Caco-2 (cell line): ENCODE measurements at regions not wholly inside any gene's neighbourhood (a gene's known extent, or its start where the extent isn't known, plus 50 kb on each side); places are given as distances from the start of the nearest gene placed in this dataset.
"Not testable (repeated sequence)": the region's sequence is repeated elsewhere in the genome, so short reads cannot be mapped to it uniquely, and the experiment has no call there.

Experiments
- BruUV-seq: library from RNA; stranded (reverse); fragments of 400-500 nt; replicated peaks from 2 replicates; lab custom pipeline; 2021; lab: Mats Ljungman, UMichigan
- CTCF ChIA-PET: fragments of 300-600 bp; sonication (Branson Sonifier 250); formaldehyde crosslinking; loops from one replicate; lab custom pipeline; 2022; ENCODE audit warnings: antibody characterized with exemption; lab: Charles Lee
- POLR2A ChIA-PET: fragments of 300-600 bp; sonication (Branson Sonifier 250); formaldehyde crosslinking; loops from one replicate; lab custom pipeline; 2022; ENCODE audit warnings: antibody characterized with exemption; lab: Charles Lee
- DNase-seq, 2 experiments: peaks; one replicate each; pipeline versions ENCODE4 v3.0.0 to v3.0.0-alpha.2; 2020 to 2022
- H3K27me3 ChIP-seq: replicated peaks from 2 replicates; pipeline ENCODE4 v1.6.0; 2011; ENCODE audit warnings: low read length; ENCODE audit not compliant: control insufficient read depth, insufficient read depth
- H3K36me3 ChIP-seq: 2 replicates; pipeline ENCODE4 v1.5.1; 2011; ENCODE audit warnings: low read length; ENCODE audit not compliant: control insufficient read depth, insufficient read depth
- H3K4me1 ChIP-seq: fragments of 250-450 bp; sonication (Bioruptor Pico); 2 replicates; pipeline ENCODE4 v1.5.1; 2020; ENCODE audit warnings: mild to moderate bottlenecking
- H3K4me3 ChIP-seq: 2 replicates; pipeline ENCODE4 v1.5.1; 2011; ENCODE audit warnings: low read depth, mild to moderate bottlenecking, control low read depth, low read length
- H3K9me3 ChIP-seq: fragments of 250-450 bp; sonication (Bioruptor Pico); 2 replicates; pipeline ENCODE4 v1.5.1; 2020; ENCODE audit warnings: mild to moderate bottlenecking, moderate library complexity
- H3K27ac Mint-ChIP-seq: one replicate; pipeline ENCODE4 v1.8.0; 2022; ENCODE audit warnings: mixed read lengths; ENCODE audit not compliant: unreplicated experiment
- H3K27me3 Mint-ChIP-seq: one replicate; pipeline ENCODE4 v1.8.0; 2022; ENCODE audit warnings: mixed read lengths; ENCODE audit not compliant: insufficient read depth, unreplicated experiment
- H3K36me3 Mint-ChIP-seq: one replicate; pipeline ENCODE4 v1.8.0; 2022; ENCODE audit warnings: mild to moderate bottlenecking, mixed read lengths; ENCODE audit not compliant: insufficient read depth, unreplicated experiment
- H3K4me1 Mint-ChIP-seq: one replicate; pipeline ENCODE4 v1.8.0; 2022; ENCODE audit warnings: low read depth, mixed read lengths; ENCODE audit not compliant: unreplicated experiment
- H3K4me3 Mint-ChIP-seq: one replicate; pipeline ENCODE4 v1.8.0; 2022; ENCODE audit warnings: mild to moderate bottlenecking, moderate library complexity, mixed read lengths; ENCODE audit not compliant: unreplicated experiment
- H3K9me3 Mint-ChIP-seq: one replicate; pipeline ENCODE4 v1.8.0; 2022; ENCODE audit warnings: mixed read lengths; ENCODE audit not compliant: unreplicated experiment
- intact Hi-C: fragments of 100-400 bp; cut with micrococcal nuclease; formaldehyde crosslinking; loops from one replicate; pipeline ENCODE4 v1.10.0; 2022; ENCODE audit not compliant: unreplicated experiment
- TF ChIP-seq, protein P1 (sequence below), 2 experiments: fragments of 200-600 bp in 1 of 2; IDR thresholded peaks; 1 replicate in 1 of 2; 2 replicates in 1 of 2; pipeline versions ENCODE4 v1.5.1 to v1.8.0; 2011 to 2022; ENCODE audit warnings: antibody characterized with exemption in 1 of 2, control low read depth in 1 of 2, inconsistent platforms in 1 of 2, low read depth in 1 of 2, low read length in 1 of 2, mild to moderate bottlenecking in 1 of 2, moderate library complexity in 1 of 2; ENCODE audit not compliant: insufficient read depth in 1 of 2, severe bottlenecking in 1 of 2, unreplicated experiment in 1 of 2

DNA sequence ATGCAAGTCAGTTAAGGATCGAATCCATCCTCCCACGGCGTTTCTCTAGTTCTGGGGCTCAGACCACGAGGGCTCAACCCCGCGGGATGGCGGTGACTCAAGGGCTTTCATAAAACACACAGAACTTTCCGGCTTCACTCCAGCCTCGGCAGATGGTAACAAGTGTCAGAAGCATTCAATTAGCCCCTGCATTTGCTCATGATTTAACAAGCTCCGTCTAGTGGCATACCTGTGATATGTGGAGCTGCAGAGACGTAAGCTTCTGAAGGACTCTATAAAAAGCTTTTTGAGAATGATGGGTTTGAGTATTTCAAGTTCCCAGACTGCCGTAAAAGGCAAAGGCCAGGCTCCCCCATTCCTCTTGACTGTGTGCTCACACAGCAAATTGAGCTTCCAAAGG, 91.3 kb upstream of the SEC14L1 start:
- H3K4me1 ChIP-seq, result no peaks in the 10 kb centered on the region
- BruUV-seq, result no TSS peak
- Mint-ChIP-seq H3K36me3 (no peaks in the 10 kb centered on the region), H3K9me3 (no peaks in the 10 kb centered on the region), H3K4me1 (no peaks in the 10 kb centered on the region), H3K27me3 (no peaks in the 10 kb centered on the region), H3K4me3 (no peak overlapping the region), H3K27ac (no peak overlapping the region)
- H3K27me3 ChIP-seq, result no peaks in the 10 kb centered on the region
- DNase-seq, result no peak
- CTCF ChIA-PET, result interaction anchor here (0.5 to 1.1 kb wide), 6 partner anchors 13 to 368 kb away, joined by 3 to 8 read pairs (median 4); partner anchors contain the start of gene MGAT5B
- TF ChIP-seq, protein P1, sequence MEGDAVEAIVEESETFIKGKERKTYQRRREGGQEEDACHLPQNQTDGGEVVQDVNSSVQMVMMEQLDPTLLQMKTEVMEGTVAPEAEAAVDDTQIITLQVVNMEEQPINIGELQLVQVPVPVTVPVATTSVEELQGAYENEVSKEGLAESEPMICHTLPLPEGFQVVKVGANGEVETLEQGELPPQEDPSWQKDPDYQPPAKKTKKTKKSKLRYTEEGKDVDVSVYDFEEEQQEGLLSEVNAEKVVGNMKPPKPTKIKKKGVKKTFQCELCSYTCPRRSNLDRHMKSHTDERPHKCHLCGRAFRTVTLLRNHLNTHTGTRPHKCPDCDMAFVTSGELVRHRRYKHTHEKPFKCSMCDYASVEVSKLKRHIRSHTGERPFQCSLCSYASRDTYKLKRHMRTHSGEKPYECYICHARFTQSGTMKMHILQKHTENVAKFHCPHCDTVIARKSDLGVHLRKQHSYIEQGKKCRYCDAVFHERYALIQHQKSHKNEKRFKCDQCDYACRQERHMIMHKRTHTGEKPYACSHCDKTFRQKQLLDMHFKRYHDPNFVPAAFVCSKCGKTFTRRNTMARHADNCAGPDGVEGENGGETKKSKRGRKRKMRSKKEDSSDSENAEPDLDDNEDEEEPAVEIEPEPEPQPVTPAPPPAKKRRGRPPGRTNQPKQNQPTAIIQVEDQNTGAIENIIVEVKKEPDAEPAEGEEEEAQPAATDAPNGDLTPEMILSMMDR (IDR thresholded peaks at IDR 0.05; ENCODE audit: insufficient read depth in 1 of 2, low read depth in 1 of 2, low read length in 1 of 2, severe bottlenecking in 1 of 2, unreplicated experiment in 1 of 2), result peak in 1 of 2 experiments; percentile 22
- intact Hi-C loops, result no loop called here
- POLR2A ChIA-PET, result interaction anchor here (0.6 kb wide), 1 partner anchor 38 kb away, joined by 3 read pairs; no protein-coding TSS in a partner anchor
- H3K9me3 ChIP-seq, result no peaks in the 10 kb centered on the region
- no peak overlapping the region for H3K4me3 ChIP-seq
- H3K36me3 ChIP-seq, result no peaks in the 10 kb centered on the region

DNA sequence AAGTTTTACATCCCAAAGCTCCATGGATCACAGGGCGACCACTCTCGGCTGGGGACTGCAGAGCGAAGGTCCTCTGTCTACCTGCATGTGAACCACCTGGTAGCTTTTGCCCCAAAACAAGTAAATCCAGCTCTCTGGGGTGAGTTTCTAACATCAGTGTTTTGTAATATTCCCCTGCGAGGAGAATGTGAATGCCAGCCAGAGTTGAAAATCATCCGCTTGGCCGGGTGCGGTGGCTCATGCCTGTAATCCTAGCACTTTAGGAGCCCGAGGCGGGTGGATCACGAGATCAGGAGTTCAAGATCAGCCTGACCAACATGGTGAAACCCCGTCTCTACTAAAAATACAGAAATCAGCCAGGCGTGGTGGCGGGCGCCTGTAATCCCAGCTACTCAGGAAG, 89.9 kb upstream of the SEC14L1 start:
- H3K4me3 Mint-ChIP-seq, H3K27me3 Mint-ChIP-seq, DNase-seq, H3K36me3 Mint-ChIP-seq, H3K4me1 Mint-ChIP-seq, intact Hi-C loops, H3K9me3 Mint-ChIP-seq, H3K36me3 ChIP-seq, H3K9me3 ChIP-seq, BruUV-seq, H3K27me3 ChIP-seq, H3K4me3 ChIP-seq, POLR2A ChIA-PET, H3K27ac Mint-ChIP-seq, H3K4me1 ChIP-seq: not testable (repeated sequence)
- CTCF ChIA-PET, result interaction anchor here (0.5 to 1.0 kb wide), 2 partner anchors 14 to 187 kb away, joined by 3 to 9 read pairs; no protein-coding TSS in a partner anchor

DNA sequence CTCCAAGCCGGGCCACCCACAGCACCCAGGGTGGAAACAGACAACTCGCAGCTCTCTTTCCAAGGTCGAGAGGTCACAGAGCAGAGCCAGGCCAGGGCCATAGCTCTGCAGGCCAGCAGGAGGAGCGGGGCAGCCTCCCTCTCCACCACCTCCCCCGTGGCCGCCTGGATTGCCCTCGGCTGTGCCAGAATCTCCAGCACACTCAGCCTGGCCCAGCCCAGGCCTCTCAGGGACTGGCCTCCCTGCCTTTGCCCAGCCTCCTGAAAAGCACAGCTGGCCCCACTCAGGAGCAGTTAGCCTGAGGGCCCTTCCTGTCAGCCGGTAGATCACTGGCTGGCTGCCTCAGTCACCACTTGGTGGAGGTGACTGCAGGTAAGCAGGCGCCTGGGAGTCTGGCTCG, 85.8 kb upstream of the SEC14L1 start:
- Histone ChIP-seq H3K36me3 (no peaks in the 10 kb centered on the region), H3K4me1 (no peaks in the 10 kb centered on the region), H3K4me3 (no peak overlapping the region), H3K27me3 (no peaks in the 10 kb centered on the region; the same call in 1 of the 2 replicates), H3K9me3 (no peaks in the 10 kb centered on the region)
- TF ChIP-seq, protein P1 (IDR thresholded peaks at IDR 0.05; ENCODE audit: insufficient read depth in 1 of 2, low read depth in 1 of 2, low read length in 1 of 2, severe bottlenecking in 1 of 2, unreplicated experiment in 1 of 2), result no peak
- H3K4me3 Mint-ChIP-seq, result no peak overlapping the region
- no TSS peak for BruUV-seq
- no peaks in the 10 kb centered on the region for H3K4me1 Mint-ChIP-seq
- intact Hi-C loops, result loop anchor here (5.0 kb wide), 1 partner anchor 43 kb away; no protein-coding TSS in a partner anchor
- ChIA-PET CTCF (interaction anchor here (0.6 to 2.0 kb wide), 2 partner anchors 10 to 187 kb away, joined by 3 to 17 read pairs; no protein-coding TSS in a partner anchor), POLR2A (no interaction called here)
- H3K27ac Mint-ChIP-seq, result no peak overlapping the region
- no peak for DNase-seq
- no peaks in the 10 kb centered on the region for H3K9me3 Mint-ChIP-seq
- H3K36me3 Mint-ChIP-seq, result no peaks in the 10 kb centered on the region
- H3K27me3 Mint-ChIP-seq, result no peaks in the 10 kb centered on the region
